IPS-18c (cell line): ENCODE measurements at regions not wholly inside any gene's neighbourhood (a gene's known extent, or its start where the extent isn't known, plus 50 kb on each side); places are given as distances from the start of the nearest gene placed in this dataset.

Experiments
- H3K4me3 ChIP-seq: 2 replicates; pipeline ENCODE4 v1.7.0; 2013; ENCODE audit warnings: low read depth, mild to moderate bottlenecking, low read length, moderate library complexity; ENCODE audit not compliant: insufficient read depth
- H3K9me3 ChIP-seq: one replicate; pipeline ENCODE4 v1.6.1; 2013; ENCODE audit warnings: mild to moderate bottlenecking, low read length, moderate library complexity; ENCODE audit not compliant: control insufficient read depth, insufficient read depth

GRCh38 chr19:30317403-30317802, 54.8 kb upstream of the ZNF536 start:
- no peak overlapping the region for H3K4me3 ChIP-seq

GRCh38 chr19:30318261-30318660, 53.9 kb upstream of the ZNF536 start:
- H3K9me3 ChIP-seq: no peaks in the 10 kb centered on the region
- H3K4me3 ChIP-seq: no peak overlapping the region

More at GRCh38 chr19:30317403-30317802, 54.8 kb upstream of the ZNF536 start:
- H3K9me3 ChIP-seq: no peaks in the 10 kb centered on the region

- H3K4me3 ChIP-seq: no peak overlapping the region
- no peaks in the 10 kb centered on the region for H3K9me3 ChIP-seq
Observed at GRCh38 chr19:30318936-30319335, 53.2 kb upstream of the ZNF536 start.

- H3K9me3 ChIP-seq: no peaks in the 10 kb centered on the region
- no peak overlapping the region for H3K4me3 ChIP-seq
Observed at GRCh38 chr19:30319411-30319810, 52.8 kb upstream of the ZNF536 start.

- Histone ChIP-seq H3K4me3 (no peak overlapping the region), H3K9me3 (peaks cover 2% of the 10 kb centered on the region)
Observed at GRCh38 chr19:30319876-30320275, 52.3 kb upstream of the ZNF536 start.

- Histone ChIP-seq H3K4me3 (no peak overlapping the region), H3K9me3 (peaks cover 2% of the 10 kb centered on the region)
Observed at GRCh38 chr19:30320466-30320865, 51.7 kb upstream of the ZNF536 start.

- peaks cover 4% of the 10 kb centered on the region for H3K9me3 ChIP-seq
Observed at GRCh38 chr19:30320916-30321315, 51.3 kb upstream of the ZNF536 start.

More at GRCh38 chr19:30320916-30321315, 51.3 kb upstream of the ZNF536 start:
- H3K4me3 ChIP-seq: no peak overlapping the region
